Type B pancreatic cell (in vitro differentiated cells): ENCODE measurements at regions not wholly inside any gene's neighbourhood (a gene's known extent, or its start where the extent isn't known, plus 50 kb on each side); places are given as distances from the start of the nearest gene placed in this dataset.

Experiments used
- DNase-seq: peaks from one replicate; pipeline ENCODE4 v3.0.0; 2021; ENCODE audit warnings: mixed read lengths; ENCODE audit not compliant: unreplicated experiment; ENCODE audit errors: extremely low spot score
- H3K27ac Mint-ChIP-seq: 2 replicates; pipeline ENCODE4 v1.8.0; 2021; ENCODE audit warnings: mild to moderate bottlenecking, mixed read lengths
- H3K27me3 Mint-ChIP-seq: 2 replicates; pipeline ENCODE4 v1.8.0; 2021; ENCODE audit warnings: mixed read lengths
- H3K36me3 Mint-ChIP-seq: 2 replicates; pipeline ENCODE4 v1.8.0; 2021; ENCODE audit warnings: mixed read lengths
- H3K4me1 Mint-ChIP-seq: one replicate; pipeline ENCODE4 v1.8.0; 2021; ENCODE audit warnings: mixed read lengths; ENCODE audit not compliant: unreplicated experiment
- H3K4me3 Mint-ChIP-seq: 2 replicates; pipeline ENCODE4 v1.8.0; 2021; ENCODE audit warnings: mild to moderate bottlenecking, mixed read lengths
- H3K9me3 Mint-ChIP-seq: 2 replicates; pipeline ENCODE4 v1.8.0; 2021; ENCODE audit warnings: mixed read lengths
- CTCF ChIP-seq: fragments of 200-600 bp; sonication (generic); conservative IDR thresholded peaks from 2 replicates; pipeline ENCODE4 v1.5.0; 2021; ENCODE audit warnings: antibody characterized with exemption, mild to moderate bottlenecking

GRCh38 chr12:20123465-20123864 is 244.9 kb upstream of the PDE3A start:
- no peak for TF ChIP-seq CTCF
- Mint-ChIP-seq H3K9me3 (no peaks in the 10 kb centered on the region), H3K4me3 (no peak overlapping the region), H3K36me3 (no peaks in the 10 kb centered on the region), H3K27me3 (peaks cover 6% of the 10 kb centered on the region), H3K27ac (no peak overlapping the region), H3K4me1 (no peaks in the 10 kb centered on the region)
- DNase-seq = no peak

- no peak for TF ChIP-seq CTCF
- peaks cover 6% of the 10 kb centered on the region for H3K27me3 Mint-ChIP-seq
- no peak overlapping the region for H3K27ac Mint-ChIP-seq
- H3K9me3 Mint-ChIP-seq = no peaks in the 10 kb centered on the region
- H3K4me3 Mint-ChIP-seq = no peak overlapping the region
- H3K36me3 Mint-ChIP-seq = no peaks in the 10 kb centered on the region
- DNase-seq = no peak
- no peaks in the 10 kb centered on the region for H3K4me1 Mint-ChIP-seq
Measured at GRCh38 chr12:20125276-20125798, 243.0 kb upstream of the PDE3A start.

GRCh38 chr12:20126601-20127000 is 241.7 kb upstream of the PDE3A start:
- no peak overlapping the region for H3K27ac Mint-ChIP-seq
- DNase-seq = no peak
- peaks cover 3% of the 10 kb centered on the region for H3K27me3 Mint-ChIP-seq
- H3K4me1 Mint-ChIP-seq = no peaks in the 10 kb centered on the region
- H3K36me3 Mint-ChIP-seq = no peaks in the 10 kb centered on the region
- H3K9me3 Mint-ChIP-seq = no peaks in the 10 kb centered on the region
- TF ChIP-seq CTCF = no peak
- no peak overlapping the region for H3K4me3 Mint-ChIP-seq

- no peak overlapping the region for H3K4me3 Mint-ChIP-seq
Measured at GRCh38 chr12:20127413-20127812, 240.9 kb upstream of the PDE3A start.

GRCh38 chr12:20128928-20129327 is 239.4 kb upstream of the PDE3A start:
- no peaks in the 10 kb centered on the region for H3K9me3 Mint-ChIP-seq
- H3K4me3 Mint-ChIP-seq = no peak overlapping the region
- no peak for TF ChIP-seq CTCF
- H3K27me3 Mint-ChIP-seq = no peaks in the 10 kb centered on the region
- H3K27ac Mint-ChIP-seq = no peak overlapping the region
- no peaks in the 10 kb centered on the region for H3K4me1 Mint-ChIP-seq
- no peak for DNase-seq
- H3K36me3 Mint-ChIP-seq = peaks cover 1% of the 10 kb centered on the region

More at GRCh38 chr12:20127413-20127812, 240.9 kb upstream of the PDE3A start:
- Mint-ChIP-seq H3K4me1 (no peaks in the 10 kb centered on the region), H3K27ac (no peak overlapping the region), H3K9me3 (no peaks in the 10 kb centered on the region), H3K27me3 (no peaks in the 10 kb centered on the region), H3K36me3 (no peaks in the 10 kb centered on the region)
- DNase-seq = no peak
- TF ChIP-seq CTCF = no peak

- no peak for DNase-seq
- H3K4me3 Mint-ChIP-seq = no peak overlapping the region
- TF ChIP-seq CTCF = no peak
- H3K9me3 Mint-ChIP-seq = no peaks in the 10 kb centered on the region
- no peaks in the 10 kb centered on the region for H3K27me3 Mint-ChIP-seq
- H3K36me3 Mint-ChIP-seq = peaks cover 3% of the 10 kb centered on the region
- H3K27ac Mint-ChIP-seq = no peak overlapping the region
- H3K4me1 Mint-ChIP-seq = no peaks in the 10 kb centered on the region
Measured at GRCh38 chr12:20132818-20133217, 235.5 kb upstream of the PDE3A start.
